Stomach (tissue), 4 donors: ENCODE measurements at regions not wholly inside any gene's neighbourhood (a gene's known extent, or its start where the extent isn't known, plus 50 kb on each side); places are given as distances from the start of the nearest gene placed in this dataset.

Source experiments
- POLR2A ChIP-seq, 4 donors: fragments of 450-650 bp; IDR thresholded peaks; one replicate each; pipeline ENCODE4 v1.6.1; 2016; ENCODE audit warnings: antibody characterized with exemption in 4 of 4, control low read depth in 2 of 4, mild to moderate bottlenecking in 1 of 4, moderate library complexity in 1 of 4
- POLR2AphosphoS5 ChIP-seq, 3 donors: sonication (generic); formaldehyde crosslinking; IDR thresholded peaks; one replicate each; pipeline ENCODE4 v1.6.1; 2016; ENCODE audit warnings: antibody characterized with exemption in 3 of 3
- TF ChIP-seq, protein P1 (sequence below), 7 experiments: fragments of 450-650 bp in 4 of 7; fragments of 200-600 bp in 3 of 7; sonication (generic) in 3 of 7; IDR thresholded peaks; one replicate each; pipeline ENCODE4 v1.5.1; 2016 to 2019; ENCODE audit warnings: antibody characterized with exemption in 7 of 7, control low read depth in 2 of 7, mild to moderate bottlenecking in 1 of 7

DNA sequence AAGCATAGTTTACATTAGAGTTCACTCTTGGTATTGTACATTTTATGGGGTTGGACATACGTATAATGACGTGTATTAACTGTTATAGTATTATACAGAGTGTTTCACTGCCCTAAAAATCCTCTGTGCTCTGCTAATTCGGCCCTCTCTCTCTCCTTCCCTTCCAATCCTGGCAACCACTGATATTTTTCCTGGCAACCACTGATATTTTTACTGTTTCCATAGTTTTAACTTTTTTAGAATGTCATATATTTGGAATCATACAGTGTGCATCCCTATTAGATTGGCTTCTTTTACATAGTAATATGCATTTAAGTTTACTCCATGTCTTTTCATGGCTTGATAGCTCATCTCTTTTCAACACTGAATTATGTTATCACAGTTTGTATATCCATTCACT, 526.7 kb downstream of the RIT2 start:
- TF ChIP-seq, protein P1, sequence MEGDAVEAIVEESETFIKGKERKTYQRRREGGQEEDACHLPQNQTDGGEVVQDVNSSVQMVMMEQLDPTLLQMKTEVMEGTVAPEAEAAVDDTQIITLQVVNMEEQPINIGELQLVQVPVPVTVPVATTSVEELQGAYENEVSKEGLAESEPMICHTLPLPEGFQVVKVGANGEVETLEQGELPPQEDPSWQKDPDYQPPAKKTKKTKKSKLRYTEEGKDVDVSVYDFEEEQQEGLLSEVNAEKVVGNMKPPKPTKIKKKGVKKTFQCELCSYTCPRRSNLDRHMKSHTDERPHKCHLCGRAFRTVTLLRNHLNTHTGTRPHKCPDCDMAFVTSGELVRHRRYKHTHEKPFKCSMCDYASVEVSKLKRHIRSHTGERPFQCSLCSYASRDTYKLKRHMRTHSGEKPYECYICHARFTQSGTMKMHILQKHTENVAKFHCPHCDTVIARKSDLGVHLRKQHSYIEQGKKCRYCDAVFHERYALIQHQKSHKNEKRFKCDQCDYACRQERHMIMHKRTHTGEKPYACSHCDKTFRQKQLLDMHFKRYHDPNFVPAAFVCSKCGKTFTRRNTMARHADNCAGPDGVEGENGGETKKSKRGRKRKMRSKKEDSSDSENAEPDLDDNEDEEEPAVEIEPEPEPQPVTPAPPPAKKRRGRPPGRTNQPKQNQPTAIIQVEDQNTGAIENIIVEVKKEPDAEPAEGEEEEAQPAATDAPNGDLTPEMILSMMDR (IDR thresholded peaks at IDR 0.05), result no peak
- TF ChIP-seq POLR2AphosphoS5 (IDR thresholded peaks at IDR 0.05), result no peak
- no peak for TF ChIP-seq POLR2A (IDR thresholded peaks at IDR 0.05)
